Spleen (tissue), 11 donors: ENCODE measurements at regions not wholly inside any gene's neighbourhood (a gene's known extent, or its start where the extent isn't known, plus 50 kb on each side); places are given as distances from the start of the nearest gene placed in this dataset.

Experiments used
- DNase-seq: peaks from one replicate; pipeline ENCODE4 v3.0.0-alpha.2; 2020
- H3K27ac ChIP-seq, 8 donors: fragments of 200-600 bp; sonication (generic) in 7 of 8; 1 replicate in 4 of 8; 2 replicates in 4 of 8; pipeline versions ENCODE4 v1.5.0 to v1.8.0; 2016 to 2021; ENCODE audit warnings: inconsistent platforms in 4 of 8, mild to moderate bottlenecking in 4 of 8, moderate library complexity in 1 of 8
- H3K27me3 ChIP-seq, 7 donors: fragments of 200-600 bp; sonication (generic) in 6 of 7; replicated peaks in 1 of 7; 1 replicate in 4 of 7; 2 replicates in 3 of 7; pipeline versions ENCODE4 v1.5.0 to v1.8.0; 2016 to 2021; ENCODE audit warnings: inconsistent platforms in 3 of 7, mild to moderate bottlenecking in 1 of 7
- H3K36me3 ChIP-seq, 6 donors: fragments of 200-600 bp; sonication (generic) in 5 of 6; 1 replicate in 4 of 6; 2 replicates in 2 of 6; pipeline versions ENCODE4 v1.5.0 to v1.8.0; 2016 to 2021; ENCODE audit warnings: inconsistent platforms in 2 of 6
- H3K4me1 ChIP-seq, 6 donors: fragments of 200-600 bp; sonication (generic) in 5 of 6; 1 replicate in 3 of 6; 2 replicates in 3 of 6; pipeline versions ENCODE4 v1.5.0 to v1.8.0; 2016 to 2021; ENCODE audit warnings: inconsistent platforms in 3 of 6
- H3K4me3 ChIP-seq, 8 donors: fragments of 200-600 bp; sonication (generic) in 7 of 8; 1 replicate in 4 of 8; 2 replicates in 4 of 8; pipeline versions ENCODE4 v1.5.0 to v1.8.0; 2016 to 2021; ENCODE audit warnings: inconsistent platforms in 4 of 8, mild to moderate bottlenecking in 4 of 8, moderate library complexity in 2 of 8
- H3K9me3 ChIP-seq, 8 donors: fragments of 200-600 bp; sonication (generic) in 7 of 8; 1 replicate in 4 of 8; 2 replicates in 4 of 8; pipeline versions ENCODE4 v1.5.0 to v1.8.0; 2016 to 2021; ENCODE audit warnings: inconsistent platforms in 4 of 8
- POLR2A ChIP-seq, 3 donors: fragments of 450-650 bp; IDR thresholded peaks; one replicate each; pipeline ENCODE4 v1.5.1; 2017; ENCODE audit warnings: antibody characterized with exemption in 3 of 3, mild to moderate bottlenecking in 1 of 3
- POLR2AphosphoS5 ChIP-seq, 3 donors: sonication (generic); formaldehyde crosslinking; IDR thresholded peaks; one replicate each; pipeline ENCODE4 v1.5.1; 2017; ENCODE audit warnings: antibody characterized with exemption in 3 of 3
- WGBS, 5 donors: extraction: QIAGEN DNeasy Blood & Tissue Kit in 3 of 5; methylation state at CpG; one replicate each; pipeline versions ENCODE4 v1.1.5 to v1.1.7; 2013 to 2018; 5-methylcytosine and 5-hydroxymethylcytosine counted together
- intact Hi-C: fragments of 100-400 bp; cut with DNase I; formaldehyde crosslinking; loops from one replicate; pipeline ENCODE4 v1.15.0; 2023; ENCODE audit warnings: low total_unique reads
- TF ChIP-seq, protein P1 (sequence below), 11 experiments: fragments of 200-600 bp in 7 of 11; fragments of 450-650 bp in 4 of 11; sonication (generic) in 4 of 11; IDR thresholded peaks in 8 of 11; conservative IDR thresholded peaks in 3 of 11; 1 replicate in 7 of 11; 2 replicates in 4 of 11; pipeline versions ENCODE4 v1.4.0 to v1.8.0; 2016 to 2021; ENCODE audit warnings: antibody characterized with exemption in 11 of 11, inconsistent platforms in 4 of 11, mild to moderate bottlenecking in 1 of 11
- donor health status: healthy with polysubstance abuse.
- donor health status: DM: no; HTN: no; CAD: no; lungs with moderate emphysema.
- donor health status: DM: no; HTN: no; CAD: no.
- donor health status: Bipolar disorder and iron deficiency.
- donor health status: healthy.
- donor health status: DM: no; HTN: no; CAD: no.
- donor health status: DM: yes; HTN: yes; CAD: no.

DNA sequence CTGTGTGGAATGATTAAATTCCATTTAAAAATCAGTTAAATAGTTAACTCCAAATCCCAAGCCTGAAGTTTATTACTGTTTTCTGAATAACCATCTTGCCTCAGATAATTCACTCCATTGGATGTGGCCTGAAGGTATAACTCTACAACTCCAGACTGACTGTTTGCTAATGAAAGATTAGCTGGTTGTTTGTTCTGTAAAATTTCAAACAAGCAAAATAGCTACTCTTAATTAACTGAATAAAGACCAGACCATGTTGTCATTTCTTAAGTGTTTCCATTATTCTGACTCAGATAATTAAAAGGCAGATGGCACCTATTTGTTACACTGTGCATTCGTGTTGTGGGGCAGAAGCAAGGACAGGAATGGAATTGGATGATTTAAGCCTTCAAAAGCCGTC lies 78.5 kb upstream of the DDIT4L start:
- no peak for DNase-seq
- TF ChIP-seq, protein P1, sequence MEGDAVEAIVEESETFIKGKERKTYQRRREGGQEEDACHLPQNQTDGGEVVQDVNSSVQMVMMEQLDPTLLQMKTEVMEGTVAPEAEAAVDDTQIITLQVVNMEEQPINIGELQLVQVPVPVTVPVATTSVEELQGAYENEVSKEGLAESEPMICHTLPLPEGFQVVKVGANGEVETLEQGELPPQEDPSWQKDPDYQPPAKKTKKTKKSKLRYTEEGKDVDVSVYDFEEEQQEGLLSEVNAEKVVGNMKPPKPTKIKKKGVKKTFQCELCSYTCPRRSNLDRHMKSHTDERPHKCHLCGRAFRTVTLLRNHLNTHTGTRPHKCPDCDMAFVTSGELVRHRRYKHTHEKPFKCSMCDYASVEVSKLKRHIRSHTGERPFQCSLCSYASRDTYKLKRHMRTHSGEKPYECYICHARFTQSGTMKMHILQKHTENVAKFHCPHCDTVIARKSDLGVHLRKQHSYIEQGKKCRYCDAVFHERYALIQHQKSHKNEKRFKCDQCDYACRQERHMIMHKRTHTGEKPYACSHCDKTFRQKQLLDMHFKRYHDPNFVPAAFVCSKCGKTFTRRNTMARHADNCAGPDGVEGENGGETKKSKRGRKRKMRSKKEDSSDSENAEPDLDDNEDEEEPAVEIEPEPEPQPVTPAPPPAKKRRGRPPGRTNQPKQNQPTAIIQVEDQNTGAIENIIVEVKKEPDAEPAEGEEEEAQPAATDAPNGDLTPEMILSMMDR (IDR thresholded peaks at IDR 0.05 in 8 of 11, conservative IDR thresholded peaks at IDR 0.05 in 3 of 11), result no peak
- no peak for TF ChIP-seq POLR2A (IDR thresholded peaks at IDR 0.05)
- TF ChIP-seq POLR2AphosphoS5 (IDR thresholded peaks at IDR 0.05), result no peak
- intact Hi-C loops, result no loop called here
- peaks cover 0 to 13% (median 0%) of the 10 kb centered on the region in 7 donors for H3K27me3 ChIP-seq
- WGBS, 5 donors, result 78 to 93% (median 80%) methylated on average over 2 of the region's 2 CpGs
- H3K36me3 ChIP-seq, result no peaks in the 10 kb centered on the region
- H3K4me1 ChIP-seq, result no peaks in the 10 kb centered on the region
- H3K27ac ChIP-seq, result no peak overlapping the region
- no peak overlapping the region for H3K4me3 ChIP-seq
- H3K9me3 ChIP-seq, result peaks cover 0 to 18% (median 3%) of the 10 kb centered on the region in 8 donors

DNA sequence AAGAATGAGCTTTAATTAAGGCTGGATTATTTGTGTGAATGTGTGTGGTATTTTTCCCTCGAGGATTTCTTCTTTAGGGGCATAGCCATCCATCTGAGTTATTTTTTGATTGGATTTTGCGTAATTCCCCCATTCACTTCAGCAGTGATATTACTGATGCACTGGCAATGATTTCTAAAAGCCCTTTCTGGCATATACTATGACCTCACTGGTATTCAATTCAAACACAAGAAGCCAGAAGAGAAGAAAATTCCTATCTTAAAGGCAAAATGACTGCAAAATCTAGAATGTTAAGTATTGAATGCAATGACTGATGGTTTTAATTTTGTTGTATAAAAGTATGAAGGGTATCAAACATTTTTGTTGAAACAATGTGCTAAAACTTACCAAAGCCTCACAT lies 71.1 kb upstream of the DDIT4L start:
- Histone ChIP-seq H3K4me1 (no peaks in the 10 kb centered on the region), H3K27me3 (no peaks in the 10 kb centered on the region), H3K9me3 (peaks cover 0 to 17% (median 4%) of the 10 kb centered on the region in 8 donors), H3K36me3 (no peaks in the 10 kb centered on the region), H3K4me3 (no peak overlapping the region), H3K27ac (no peak overlapping the region)
- no peak for DNase-seq
- TF ChIP-seq, protein P1 (IDR thresholded peaks at IDR 0.05 in 8 of 11, conservative IDR thresholded peaks at IDR 0.05 in 3 of 11), result no peak
- TF ChIP-seq POLR2AphosphoS5 (IDR thresholded peaks at IDR 0.05) (no peak), POLR2A (IDR thresholded peaks at IDR 0.05) (no peak)
- WGBS, 5 donors, result 59 to 81% (median 72%) methylated on average over 2 of the region's 2 CpGs
- intact Hi-C loops, result no loop called here

DNA sequence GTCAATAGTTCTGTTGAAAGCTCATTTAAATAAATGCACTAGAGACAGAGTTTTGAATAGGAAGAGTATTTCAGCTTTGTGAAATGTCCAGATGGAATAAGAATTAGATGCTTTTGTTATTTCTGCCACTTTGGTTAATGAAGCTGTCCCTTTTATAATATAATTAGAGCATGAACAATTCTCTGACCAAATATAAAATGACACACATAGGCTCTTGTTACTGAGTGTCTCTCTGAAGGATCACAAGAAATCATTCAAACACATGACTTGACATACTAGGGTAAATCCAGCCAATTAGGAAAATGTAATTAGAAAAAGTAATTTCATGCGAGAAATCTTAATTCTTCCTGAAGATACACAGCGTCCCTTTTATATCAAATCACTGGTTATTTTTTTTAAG lies 68.4 kb upstream of the DDIT4L start:
- no peak overlapping the region for H3K27ac ChIP-seq
- H3K4me1 ChIP-seq, result no peaks in the 10 kb centered on the region
- no peak for DNase-seq
- no peak overlapping the region for H3K4me3 ChIP-seq
- H3K9me3 ChIP-seq, result peaks cover 0 to 13% (median 2%) of the 10 kb centered on the region in 8 donors
- 90 to 100% (median 95%) methylated on average over 2 of the region's 2 CpGs for WGBS, 5 donors
- intact Hi-C loops, result no loop called here
- TF ChIP-seq POLR2AphosphoS5 (IDR thresholded peaks at IDR 0.05) (no peak), POLR2A (IDR thresholded peaks at IDR 0.05) (no peak)
- TF ChIP-seq, protein P1 (IDR thresholded peaks at IDR 0.05 in 8 of 11, conservative IDR thresholded peaks at IDR 0.05 in 3 of 11), result no peak
- no peaks in the 10 kb centered on the region for H3K36me3 ChIP-seq
- H3K27me3 ChIP-seq, result no peaks in the 10 kb centered on the region

DNA sequence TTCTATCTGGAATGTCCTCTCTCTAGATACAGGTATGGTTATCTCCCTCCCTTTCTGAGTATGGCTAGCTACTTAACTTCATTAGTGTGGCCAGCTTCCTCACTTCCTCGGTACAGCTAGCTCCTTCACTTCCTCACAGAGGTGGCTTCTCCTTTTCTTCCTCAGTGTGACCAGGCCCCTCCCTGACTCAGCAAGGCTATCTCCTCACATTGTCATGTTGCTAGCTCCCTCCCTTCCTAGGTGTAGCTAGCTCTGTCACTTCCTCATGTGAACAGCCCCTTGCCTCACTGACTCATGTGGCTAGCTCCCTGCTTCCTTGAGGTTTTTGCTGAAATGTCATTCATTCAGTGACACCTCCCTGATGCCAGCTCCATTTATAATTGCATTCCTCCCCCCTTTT lies 67.3 kb upstream of the DDIT4L start:
- peaks cover 0 to 3% (median 0%) of the 10 kb centered on the region in 8 donors for H3K9me3 ChIP-seq
- no peak overlapping the region for H3K4me3 ChIP-seq
- H3K27ac ChIP-seq, result no peak overlapping the region
- H3K36me3 ChIP-seq, result no peaks in the 10 kb centered on the region
- WGBS, 5 donors, result 9 to 33% (median 12%) methylated on average over 1 of the region's 1 CpG
- DNase-seq, result no peak
- H3K4me1 ChIP-seq, result no peaks in the 10 kb centered on the region
- TF ChIP-seq POLR2AphosphoS5 (IDR thresholded peaks at IDR 0.05), result no peak
- TF ChIP-seq, protein P1 (IDR thresholded peaks at IDR 0.05 in 8 of 11, conservative IDR thresholded peaks at IDR 0.05 in 3 of 11), result no peak
- TF ChIP-seq POLR2A (IDR thresholded peaks at IDR 0.05), result no peak
- intact Hi-C loops, result no loop called here
- no peaks in the 10 kb centered on the region for H3K27me3 ChIP-seq
